Fibroblast of lung (primary cell): ENCODE measurements at regions not wholly inside any gene's neighbourhood (a gene's known extent, or its start where the extent isn't known, plus 50 kb on each side); places are given as distances from the start of the nearest gene placed in this dataset.

ENCODE experiments used
- DNase-seq, 2 donors: peaks; one replicate each; pipeline versions ENCODE4 v3.0.0 to v3.0.0-alpha.2; 2010; ENCODE audit warnings: low read depth in 2 of 2
- H2AFZ ChIP-seq: 2 replicates; pipeline ENCODE4 v1.5.1; 2012; ENCODE audit warnings: low read length, control low read depth, inconsistent platforms
- H3K27ac ChIP-seq: 2 replicates; pipeline ENCODE4 v1.5.1; 2011; ENCODE audit warnings: low read length, control low read depth; ENCODE audit not compliant: insufficient read depth
- H3K27me3 ChIP-seq: 2 replicates; pipeline ENCODE4 v1.5.1; 2011; ENCODE audit warnings: mild to moderate bottlenecking, low read length; ENCODE audit not compliant: control insufficient read depth, insufficient read depth
- H3K36me3 ChIP-seq: 2 replicates; pipeline ENCODE4 v1.5.1; 2011; ENCODE audit warnings: low read length; ENCODE audit not compliant: control insufficient read depth, insufficient read depth
- H3K4me1 ChIP-seq: 2 replicates; pipeline ENCODE4 v1.5.1; 2011; ENCODE audit warnings: low read length; ENCODE audit not compliant: control insufficient read depth, insufficient read depth; ENCODE audit errors: extremely low read depth
- H3K4me2 ChIP-seq: 2 replicates; pipeline ENCODE4 v1.5.1; 2011; ENCODE audit warnings: low read length, control low read depth; ENCODE audit not compliant: insufficient read depth; ENCODE audit errors: extremely low read depth
- H3K4me3 ChIP-seq, 4 experiments: fragments of 200-600 bp in 1 of 4; sonication (generic) in 1 of 4; replicated peaks in 1 of 4; 2 replicates each; pipeline ENCODE4 v1.5.1; 2011 to 2016; ENCODE audit warnings: low read length in 4 of 4, low read depth in 3 of 4, mild to moderate bottlenecking in 3 of 4, control low read depth in 2 of 4, inconsistent platforms in 1 of 4, mixed read lengths in 1 of 4; ENCODE audit not compliant: insufficient read depth in 1 of 4; ENCODE audit errors: control extremely low read depth in 1 of 4
- H3K79me2 ChIP-seq: 2 replicates; pipeline ENCODE4 v1.5.1; 2012; ENCODE audit warnings: mild to moderate bottlenecking, low read length, inconsistent platforms; ENCODE audit not compliant: control insufficient read depth, insufficient read depth
- H3K9ac ChIP-seq: 2 replicates; pipeline ENCODE4 v1.5.1; 2011; ENCODE audit warnings: mild to moderate bottlenecking, low read length, control low read depth; ENCODE audit not compliant: insufficient read depth
- H3K9me3 ChIP-seq: 2 replicates; pipeline ENCODE4 v1.5.1; 2012; ENCODE audit warnings: low read depth, low read length; ENCODE audit not compliant: control insufficient read depth, insufficient read depth
- H4K20me1 ChIP-seq: 2 replicates; pipeline ENCODE4 v1.5.1; 2011; ENCODE audit warnings: low read length; ENCODE audit not compliant: control insufficient read depth, insufficient read depth; ENCODE audit errors: extremely low read depth
- CTCF ChIP-seq, 2 donors: IDR thresholded peaks in 1 of 2; conservative IDR thresholded peaks in 1 of 2; 1 replicate in 1 of 2; 2 replicates in 1 of 2; pipeline ENCODE4 v1.5.1; 2011 to 2012; ENCODE audit warnings: low read length in 2 of 2, control low read depth in 1 of 2, inconsistent platforms in 1 of 2, low read depth in 1 of 2, mild to moderate bottlenecking in 1 of 2
- EZH2 ChIP-seq: IDR thresholded peaks from 2 replicates; pipeline ENCODE4 v1.5.1; 2012; ENCODE audit warnings: low read length, control low read depth, mild to moderate bottlenecking; ENCODE audit errors: missing control alignments

- H3K27me3 ChIP-seq: peaks cover under 1% of the 10 kb centered on the region
- TF ChIP-seq EZH2 (no peak), CTCF (conservative IDR thresholded peaks at IDR 0.05 in 1 of 2, IDR thresholded peaks at IDR 0.05 in 1 of 2; ENCODE audit: low read depth in 1 of 2, low read length in 2 of 2) (no peak)
- H3K4me1 ChIP-seq: no peaks in the 10 kb centered on the region
- no peak overlapping the region for H2AFZ ChIP-seq
- no peak overlapping the region for H3K4me2 ChIP-seq
- no peak overlapping the region for H3K27ac ChIP-seq
- no peak for DNase-seq
- no peaks in the 10 kb centered on the region for H3K79me2 ChIP-seq
- no peak overlapping the region for H3K4me3 ChIP-seq
- no peak overlapping the region for H3K9ac ChIP-seq
- H3K36me3 ChIP-seq: no peaks in the 10 kb centered on the region
- H3K9me3 ChIP-seq: no peaks in the 10 kb centered on the region
- H4K20me1 ChIP-seq: no peaks in the 10 kb centered on the region
Measured at GRCh38 chr3:69531576-69532546, 146.0 kb upstream of the FRMD4B start.

- H3K27me3 ChIP-seq: no peaks in the 10 kb centered on the region
- DNase-seq: no peak
- TF ChIP-seq CTCF (conservative IDR thresholded peaks at IDR 0.05 in 1 of 2, IDR thresholded peaks at IDR 0.05 in 1 of 2; ENCODE audit: low read depth in 1 of 2, low read length in 2 of 2) (no peak), EZH2 (no peak)
- no peaks in the 10 kb centered on the region for H4K20me1 ChIP-seq
- H3K4me3 ChIP-seq: no peak overlapping the region
- H3K79me2 ChIP-seq: no peaks in the 10 kb centered on the region
- no peak overlapping the region for H2AFZ ChIP-seq
- H3K9me3 ChIP-seq: no peaks in the 10 kb centered on the region
- no peak overlapping the region for H3K27ac ChIP-seq
- no peak overlapping the region for H3K9ac ChIP-seq
- H3K4me2 ChIP-seq: no peak overlapping the region
- H3K4me1 ChIP-seq: no peaks in the 10 kb centered on the region
- no peaks in the 10 kb centered on the region for H3K36me3 ChIP-seq
Measured at GRCh38 chr3:69530554-69530953, 144.7 kb upstream of the FRMD4B start.

- H3K4me2 ChIP-seq: no peak overlapping the region
- H4K20me1 ChIP-seq: no peaks in the 10 kb centered on the region
- TF ChIP-seq EZH2: no peak
- H3K4me3 ChIP-seq: no peak overlapping the region
- no peak for DNase-seq
- no peaks in the 10 kb centered on the region for H3K36me3 ChIP-seq
- H3K9ac ChIP-seq: no peak overlapping the region
- no peaks in the 10 kb centered on the region for H3K79me2 ChIP-seq
- H3K27ac ChIP-seq: no peak overlapping the region
- no peaks in the 10 kb centered on the region for H3K27me3 ChIP-seq
- H3K4me1 ChIP-seq: no peaks in the 10 kb centered on the region
- H2AFZ ChIP-seq: no peak overlapping the region
- no peaks in the 10 kb centered on the region for H3K9me3 ChIP-seq
Measured at GRCh38 chr3:69527498-69527897, 141.6 kb upstream of the FRMD4B start.
